NCI-H510A (cell line): ENCODE measurements at regions not wholly inside any gene's neighbourhood (a gene's known extent, or its start where the extent isn't known, plus 50 kb on each side); places are given as distances from the start of the nearest gene placed in this dataset.
"Not testable (repeated sequence)": the region's sequence is repeated elsewhere in the genome, so short reads cannot be mapped to it uniquely, and the experiment has no call there.

Experiments used
- DNase-seq: peaks from one replicate; lab custom pipeline; 2025; lab: John Stamatoyannopoulos, UW

GRCh38 chr10:63848871-63849270, 327.7 kb downstream of the REEP3 start:
- not testable (repeated sequence) for DNase-seq

- DNase-seq = no peak
These were observed 341.7 kb downstream of the REEP3 start for GRCh38 chr10:63862860-63863259.

- no peak for DNase-seq
These were observed 344.0 kb downstream of the REEP3 start for GRCh38 chr10:63865210-63865609.

GRCh38 chr10:63866075-63866746, 345.0 kb downstream of the REEP3 start:
- no peak for DNase-seq

GRCh38 chr10:63866747-63867140, 345.5 kb downstream of the REEP3 start:
- no peak for DNase-seq

GRCh38 chr10:63878428-63878827, 357.2 kb downstream of the REEP3 start:
- DNase-seq = no peak

GRCh38 chr10:63883861-63884260, 362.7 kb downstream of the REEP3 start:
- DNase-seq = no peak

GRCh38 chr10:63884426-63884825, 363.2 kb downstream of the REEP3 start:
- DNase-seq = no peak

GRCh38 chr10:63885156-63885555, 364.0 kb downstream of the REEP3 start:
- DNase-seq = no peak

GRCh38 chr10:63886281-63887022, 365.3 kb downstream of the REEP3 start:
- DNase-seq = no peak

GRCh38 chr10:63887023-63887589, 365.9 kb downstream of the REEP3 start:
- DNase-seq = no peak

- DNase-seq = no peak
These were observed 366.6 kb downstream of the REEP3 start for GRCh38 chr10:63887600-63888370.

- DNase-seq = no peak
These were observed 368.6 kb downstream of the REEP3 start for GRCh38 chr10:63889803-63890202.

GRCh38 chr10:63896992-63897391, 375.8 kb downstream of the REEP3 start:
- no peak for DNase-seq

- no peak for DNase-seq
These were observed 378.6 kb downstream of the REEP3 start for GRCh38 chr10:63899673-63900300.

- no peak for DNase-seq
These were observed 380.0 kb downstream of the REEP3 start for GRCh38 chr10:63901228-63901627.

- no peak for DNase-seq
These were observed 380.7 kb downstream of the REEP3 start for GRCh38 chr10:63901881-63902280.

- DNase-seq = no peak
These were observed 389.6 kb downstream of the REEP3 start for GRCh38 chr10:63910806-63911205.

- no peak for DNase-seq
These were observed 394.0 kb downstream of the REEP3 start for GRCh38 chr10:63915240-63915639.

- no peak for DNase-seq
These were observed 396.2 kb downstream of the REEP3 start for GRCh38 chr10:63917363-63917762.

- DNase-seq = no peak
These were observed 398.5 kb downstream of the REEP3 start for GRCh38 chr10:63919575-63920279.
